H9 (cell line): ENCODE measurements at regions not wholly inside any gene's neighbourhood (a gene's known extent, or its start where the extent isn't known, plus 50 kb on each side); places are given as distances from the start of the nearest gene placed in this dataset.

Source experiments
- DNase-seq: peaks from one replicate; pipeline ENCODE4 v3.0.0-alpha.2; 2017
- H2AFZ ChIP-seq: one replicate; pipeline ENCODE4 v1.6.1; 2013; ENCODE audit warnings: mild to moderate bottlenecking, low read length, control low read depth, moderate library complexity
- H2AK5ac ChIP-seq: 2 replicates; pipeline ENCODE4 v1.6.1; 2013; ENCODE audit warnings: low read length, control low read depth, mixed read lengths; ENCODE audit not compliant: insufficient read length
- H2BK120ac ChIP-seq: one replicate; pipeline ENCODE4 v1.6.1; 2013; ENCODE audit warnings: low read depth, mild to moderate bottlenecking, low read length, control low read depth, inconsistent platforms; ENCODE audit not compliant: poor library complexity, severe bottlenecking
- H2BK12ac ChIP-seq: 2 replicates; pipeline ENCODE4 v1.6.1; 2013; ENCODE audit warnings: low read length, control low read depth, mixed read lengths, low read depth; ENCODE audit not compliant: insufficient read length
- H2BK15ac ChIP-seq: 2 replicates; pipeline ENCODE4 v1.6.1; 2013; ENCODE audit warnings: low read depth, low read length, control low read depth
- H2BK20ac ChIP-seq: one replicate; pipeline ENCODE4 v1.6.1; 2013; ENCODE audit warnings: low read depth, mild to moderate bottlenecking, low read length, control low read depth, inconsistent platforms; ENCODE audit not compliant: poor library complexity, severe bottlenecking
- H2BK5ac ChIP-seq: 2 replicates; pipeline ENCODE4 v1.6.1; 2013; ENCODE audit warnings: low read length, control low read depth, mixed read lengths; ENCODE audit not compliant: insufficient read length
- H3K14ac ChIP-seq: 2 replicates; pipeline ENCODE4 v1.6.1; 2013; ENCODE audit warnings: low read length, control low read depth; ENCODE audit not compliant: insufficient read depth
- H3K18ac ChIP-seq: 2 replicates; pipeline ENCODE4 v1.6.1; 2013; ENCODE audit warnings: low read depth, mild to moderate bottlenecking, mixed read lengths, low read length, control low read depth; ENCODE audit not compliant: insufficient read length
- H3K23ac ChIP-seq: 2 replicates; pipeline ENCODE4 v1.6.1; 2013; ENCODE audit warnings: low read length, control low read depth, mixed read lengths, low read depth; ENCODE audit not compliant: insufficient read length
- H3K23me2 ChIP-seq: 2 replicates; pipeline ENCODE4 v1.6.1; 2013; ENCODE audit warnings: low read depth, mild to moderate bottlenecking, mixed read lengths, low read length, control low read depth; ENCODE audit not compliant: insufficient read length, poor library complexity, severe bottlenecking
- H3K27ac ChIP-seq: 2 replicates; pipeline ENCODE4 v1.5.1; 2013; ENCODE audit warnings: low read length, control low read depth, mixed read lengths, low read depth; ENCODE audit not compliant: insufficient read length
- H3K27me3 ChIP-seq: 2 replicates; pipeline ENCODE4 v1.6.1; 2013; ENCODE audit warnings: low read length, control low read depth, inconsistent platforms; ENCODE audit not compliant: insufficient read depth
- H3K4ac ChIP-seq: 2 replicates; pipeline ENCODE4 v1.6.1; 2013; ENCODE audit warnings: low read depth, mild to moderate bottlenecking, control low read depth, inconsistent platforms, low read length, moderate library complexity
- H3K4me1 ChIP-seq: 2 replicates; pipeline ENCODE4 v1.6.1; 2013; ENCODE audit warnings: low read length, control low read depth, inconsistent platforms; ENCODE audit not compliant: insufficient read depth
- H3K4me2 ChIP-seq: 2 replicates; pipeline ENCODE4 v1.6.1; 2013; ENCODE audit warnings: low read length, control low read depth, mixed read lengths; ENCODE audit not compliant: insufficient read length, insufficient read depth
- H3K56ac ChIP-seq: 2 replicates; pipeline ENCODE4 v1.6.1; 2013; ENCODE audit warnings: low read depth, mild to moderate bottlenecking, mixed read lengths, low read length, control low read depth; ENCODE audit not compliant: insufficient read length
- H3K79me1 ChIP-seq: 2 replicates; pipeline ENCODE4 v1.6.1; 2013; ENCODE audit warnings: low read depth, mild to moderate bottlenecking, moderate library complexity, low read length, control low read depth, inconsistent platforms; ENCODE audit not compliant: insufficient read depth, poor library complexity, severe bottlenecking
- H3K79me2 ChIP-seq: 2 replicates; pipeline ENCODE4 v1.6.1; 2013; ENCODE audit warnings: low read length, control low read depth, inconsistent platforms; ENCODE audit not compliant: insufficient read depth
- H3K9ac ChIP-seq: 2 replicates; pipeline ENCODE4 v1.6.1; 2013; ENCODE audit warnings: low read length, control low read depth, mixed read lengths; ENCODE audit not compliant: insufficient read length; ENCODE audit errors: extremely low read depth
- H3K9me3 ChIP-seq: one replicate; pipeline ENCODE4 v1.6.1; 2013; ENCODE audit warnings: low read depth, low read length, inconsistent platforms; ENCODE audit not compliant: control insufficient read depth
- H3T11ph ChIP-seq: one replicate; pipeline ENCODE4 v1.6.1; 2013; ENCODE audit warnings: mild to moderate bottlenecking, low read length, control low read depth, inconsistent platforms
- H4K20me1 ChIP-seq: one replicate; pipeline ENCODE4 v1.6.1; 2013; ENCODE audit not compliant: control insufficient read depth, insufficient read length, insufficient read depth
- H4K5ac ChIP-seq: 2 replicates; pipeline ENCODE4 v1.6.1; 2013; ENCODE audit warnings: low read depth, mild to moderate bottlenecking, mixed read lengths, low read length, control low read depth; ENCODE audit not compliant: insufficient read length
- H4K8ac ChIP-seq: replicated peaks from 2 replicates; pipeline ENCODE4 v1.6.1; 2013; ENCODE audit warnings: low read length, control low read depth, mixed read lengths, low read depth; ENCODE audit not compliant: insufficient read length
- H4K91ac ChIP-seq: 2 replicates; pipeline ENCODE4 v1.6.1; 2013; ENCODE audit warnings: low read depth, mild to moderate bottlenecking, moderate library complexity, mixed read lengths, low read length, control low read depth; ENCODE audit not compliant: insufficient read length
- H3K27ac Mint-ChIP-seq, 3 experiments: 2 replicates in 2 of 3; 3 replicates in 1 of 3; pipeline ENCODE4 v1.8.0; 2020 to 2021; ENCODE audit warnings: mixed read lengths in 3 of 3, mild to moderate bottlenecking in 1 of 3, moderate library complexity in 1 of 3
- H3K27me3 Mint-ChIP-seq: 2 replicates; pipeline ENCODE4 v1.8.0; 2021; ENCODE audit warnings: low read depth, mild to moderate bottlenecking, moderate library complexity, mixed read lengths
- H3K36me3 Mint-ChIP-seq, 3 experiments: 2 replicates in 2 of 3; 3 replicates in 1 of 3; pipeline ENCODE4 v1.8.0; 2020 to 2021; ENCODE audit warnings: low read depth in 3 of 3, mixed read lengths in 3 of 3; ENCODE audit not compliant: insufficient read depth in 1 of 3
- H3K4me1 Mint-ChIP-seq, 2 experiments: 2 replicates each; pipeline ENCODE4 v1.8.0; 2020; ENCODE audit warnings: mixed read lengths in 2 of 2
- H3K4me3 Mint-ChIP-seq, 2 experiments: 2 replicates in 1 of 2; 3 replicates in 1 of 2; pipeline ENCODE4 v1.8.0; 2020 to 2021; ENCODE audit warnings: mild to moderate bottlenecking in 2 of 2, mixed read lengths in 2 of 2, moderate library complexity in 1 of 2
- H3K9me3 Mint-ChIP-seq, 2 experiments: 2 replicates in 1 of 2; 3 replicates in 1 of 2; pipeline ENCODE4 v1.8.0; 2020; ENCODE audit warnings: mild to moderate bottlenecking in 2 of 2, mixed read lengths in 2 of 2, moderate library complexity in 1 of 2
- WGBS: extraction: QIAGEN DNeasy Blood & Tissue Kit; methylation state at CpG from one replicate; pipeline ENCODE4 v1.1.7; 2013; ENCODE audit warnings: missing lambda C conversion rate, low lambda C conversion rate, mixed read lengths; ENCODE audit not compliant: insufficient read length; ENCODE audit errors: extremely low coverage; 5-methylcytosine and 5-hydroxymethylcytosine counted together
- TF ChIP-seq, protein P1 (sequence below): fragments of 200-600 bp; sonication (generic); conservative IDR thresholded peaks from 3 replicates; pipeline ENCODE4 v1.8.0; 2021; ENCODE audit warnings: antibody characterized with exemption, mild to moderate bottlenecking

DNA sequence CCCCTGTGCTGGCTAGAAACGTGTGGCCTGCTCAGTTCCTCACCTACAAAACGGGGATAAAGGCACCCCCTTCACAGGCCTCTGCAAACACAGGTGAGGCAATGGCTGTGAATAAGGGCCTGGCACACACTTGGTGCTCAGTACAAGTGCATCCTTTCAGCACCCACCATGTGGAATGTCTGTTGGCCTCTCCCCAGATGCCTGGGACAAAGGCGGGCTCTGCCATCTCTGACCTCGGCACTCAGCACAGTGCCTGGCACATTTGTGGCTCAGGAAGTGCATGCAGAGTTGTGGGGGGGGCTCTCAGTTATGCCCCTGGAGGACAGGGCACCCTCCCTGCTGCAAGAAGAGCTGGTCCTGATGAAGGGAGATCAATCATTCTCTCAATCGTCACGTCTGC lies 224.6 kb upstream of the RAB6C start:
- H4K8ac ChIP-seq, result no peak overlapping the region
- no peak overlapping the region for H2BK5ac ChIP-seq
- no peak overlapping the region for H3T11ph ChIP-seq
- H4K91ac ChIP-seq, result no peak overlapping the region
- H3K9me3 ChIP-seq, result no peaks in the 10 kb centered on the region
- no peak overlapping the region for H3K18ac ChIP-seq
- no peak overlapping the region for H2BK20ac ChIP-seq
- H4K5ac ChIP-seq, result no peak overlapping the region
- no peak overlapping the region for H3K27ac Mint-ChIP-seq
- no peak for DNase-seq
- H3K4me3 Mint-ChIP-seq, result no peak overlapping the region
- H2BK15ac ChIP-seq, result no peak overlapping the region
- H3K79me2 ChIP-seq, result no peaks in the 10 kb centered on the region
- H3K27me3 Mint-ChIP-seq, result peaks cover 12% of the 10 kb centered on the region
- TF ChIP-seq, protein P1, sequence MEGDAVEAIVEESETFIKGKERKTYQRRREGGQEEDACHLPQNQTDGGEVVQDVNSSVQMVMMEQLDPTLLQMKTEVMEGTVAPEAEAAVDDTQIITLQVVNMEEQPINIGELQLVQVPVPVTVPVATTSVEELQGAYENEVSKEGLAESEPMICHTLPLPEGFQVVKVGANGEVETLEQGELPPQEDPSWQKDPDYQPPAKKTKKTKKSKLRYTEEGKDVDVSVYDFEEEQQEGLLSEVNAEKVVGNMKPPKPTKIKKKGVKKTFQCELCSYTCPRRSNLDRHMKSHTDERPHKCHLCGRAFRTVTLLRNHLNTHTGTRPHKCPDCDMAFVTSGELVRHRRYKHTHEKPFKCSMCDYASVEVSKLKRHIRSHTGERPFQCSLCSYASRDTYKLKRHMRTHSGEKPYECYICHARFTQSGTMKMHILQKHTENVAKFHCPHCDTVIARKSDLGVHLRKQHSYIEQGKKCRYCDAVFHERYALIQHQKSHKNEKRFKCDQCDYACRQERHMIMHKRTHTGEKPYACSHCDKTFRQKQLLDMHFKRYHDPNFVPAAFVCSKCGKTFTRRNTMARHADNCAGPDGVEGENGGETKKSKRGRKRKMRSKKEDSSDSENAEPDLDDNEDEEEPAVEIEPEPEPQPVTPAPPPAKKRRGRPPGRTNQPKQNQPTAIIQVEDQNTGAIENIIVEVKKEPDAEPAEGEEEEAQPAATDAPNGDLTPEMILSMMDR, result no peak
- H3K56ac ChIP-seq, result no peak overlapping the region
- no peaks in the 10 kb centered on the region for H3K79me1 ChIP-seq
- peaks cover 6 to 9% of the 10 kb centered on the region in 2 experiments for H3K9me3 Mint-ChIP-seq
- peaks cover 1% of the 10 kb centered on the region; the same call in 1 of the 2 replicates for H3K4me1 ChIP-seq
- no peak overlapping the region for H2AK5ac ChIP-seq
- no peak overlapping the region for H2BK120ac ChIP-seq
- peaks cover 31% of the 10 kb centered on the region in 2 experiments for H3K4me1 Mint-ChIP-seq
- H3K27me3 ChIP-seq, result no peaks in the 10 kb centered on the region
- H2BK12ac ChIP-seq, result no peak overlapping the region
- no peaks in the 10 kb centered on the region for H4K20me1 ChIP-seq
- peaks cover 2 to 5% (median 4%) of the 10 kb centered on the region in 3 experiments; a peak in 2 of 7 replicates for H3K36me3 Mint-ChIP-seq
- H2AFZ ChIP-seq, result no peak overlapping the region
- no peak overlapping the region for H3K23ac ChIP-seq
- no peak overlapping the region for H3K9ac ChIP-seq
- H3K4me2 ChIP-seq, result no peak overlapping the region
- H3K27ac ChIP-seq, result no peak overlapping the region
- no peaks in the 10 kb centered on the region for H3K23me2 ChIP-seq
- WGBS, result no CpG with 5 or more reads among the region's 6 CpGs
- no peak overlapping the region for H3K14ac ChIP-seq
- no peak overlapping the region for H3K4ac ChIP-seq
